GM21447 (cell line): ENCODE measurements at regions not wholly inside any gene's neighbourhood (a gene's known extent, or its start where the extent isn't known, plus 50 kb on each side); places are given as distances from the start of the nearest gene placed in this dataset.
A peak's percentile ranks its signal among the peaks of the same experiment; 100 is the strongest.
"Not testable (repeated sequence)": the region's sequence is repeated elsewhere in the genome, so short reads cannot be mapped to it uniquely, and the experiment has no call there.

Experiments
- ATAC-seq: cut with Tn5 transposase; IDR thresholded peaks from one replicate; pipeline ENCODE4 v1.9.1; 2021; ENCODE audit not compliant: unreplicated experiment

DNA sequence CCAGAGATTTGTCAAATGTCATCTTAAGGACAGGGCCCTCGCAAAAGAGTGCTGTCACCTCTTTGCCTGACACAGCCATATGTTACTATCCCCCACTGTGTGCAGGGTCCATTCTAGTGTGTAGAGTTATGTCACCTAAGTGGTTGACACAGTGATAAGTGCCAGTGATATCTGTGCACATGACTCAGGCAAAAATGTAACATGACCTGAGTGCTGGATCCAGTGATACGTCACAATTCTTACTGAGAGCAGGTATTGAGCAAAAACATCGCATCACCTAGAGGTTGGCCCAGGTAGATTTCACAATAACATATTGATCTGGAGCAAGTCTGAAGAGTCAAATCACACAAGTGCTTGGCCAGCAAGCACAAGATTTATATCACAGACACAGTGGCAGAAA, 100.5 kb upstream of the BPY2 start:
- not testable (repeated sequence) for ATAC-seq

DNA sequence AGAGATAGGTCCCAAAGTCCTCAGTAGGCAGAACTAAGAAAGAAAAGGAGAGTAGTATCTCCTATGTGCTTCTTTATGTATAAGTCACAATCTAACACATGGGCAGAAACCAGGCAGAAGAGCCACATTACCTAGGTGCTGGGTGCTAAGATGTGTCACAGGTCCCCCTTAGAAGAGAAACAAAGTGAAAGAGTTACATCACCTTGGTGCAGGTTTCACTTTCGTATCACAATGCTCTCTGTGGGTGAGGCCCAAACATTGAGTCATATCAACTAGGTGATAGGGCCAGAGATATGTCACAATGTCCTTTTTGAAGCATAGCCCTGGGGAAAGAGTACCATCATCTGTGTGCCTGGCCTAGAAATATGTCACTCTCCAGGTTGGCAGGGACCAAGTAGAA, 96.1 kb upstream of the BPY2 start:
- ATAC-seq: peak; percentile 99

DNA sequence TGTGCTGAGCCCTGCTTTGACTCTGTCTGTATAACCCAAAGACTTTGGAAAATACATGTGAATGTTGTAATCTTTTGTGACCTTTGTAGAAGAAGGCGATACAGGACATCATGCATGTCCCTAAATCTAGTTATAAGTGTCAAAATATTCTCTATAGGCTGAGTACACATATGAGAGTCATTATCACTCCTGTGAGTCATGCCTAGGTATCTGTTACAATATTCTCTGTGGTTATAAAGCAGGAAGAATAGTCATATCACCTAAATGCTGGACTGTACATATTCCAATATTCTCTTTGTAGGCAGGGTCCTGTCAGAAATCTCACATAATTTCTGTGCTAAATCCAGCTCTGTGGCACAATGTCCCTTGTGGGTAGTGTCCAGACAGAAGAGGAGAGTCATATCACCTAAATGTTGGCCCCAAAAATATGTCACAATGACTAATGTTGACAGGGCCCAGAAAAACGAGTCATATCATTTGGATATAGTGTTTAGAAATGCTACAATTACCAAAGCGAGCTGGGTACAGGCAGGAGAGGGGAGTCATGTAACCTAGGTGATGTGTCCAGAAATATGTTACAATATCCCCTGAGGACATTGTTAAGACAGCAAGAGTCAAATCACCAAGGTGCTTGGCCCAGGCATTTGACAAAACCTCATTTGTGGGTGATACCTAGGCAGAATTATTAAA, 80.4 kb upstream of the BPY2 start:
- ATAC-seq: not testable (repeated sequence)

DNA sequence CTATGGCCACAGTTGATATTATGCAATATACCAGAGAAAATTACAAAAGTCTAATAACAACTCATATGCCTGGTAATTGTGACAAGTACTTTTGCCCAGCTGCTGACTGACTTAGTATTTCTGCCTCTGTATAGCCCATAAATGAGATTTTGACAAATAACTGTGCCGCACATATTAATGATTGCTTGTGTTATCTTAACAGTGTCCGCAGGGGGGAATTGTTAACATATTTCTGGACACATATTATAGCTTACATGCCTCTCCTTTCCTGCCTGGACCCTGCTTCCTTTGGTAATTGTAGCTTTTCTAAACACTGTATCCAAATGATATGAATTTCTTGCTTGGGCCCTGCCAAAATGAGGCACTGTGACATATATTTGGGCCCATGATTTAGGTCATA, 69.0 kb upstream of the BPY2 start:
- not testable (repeated sequence) for ATAC-seq

DNA sequence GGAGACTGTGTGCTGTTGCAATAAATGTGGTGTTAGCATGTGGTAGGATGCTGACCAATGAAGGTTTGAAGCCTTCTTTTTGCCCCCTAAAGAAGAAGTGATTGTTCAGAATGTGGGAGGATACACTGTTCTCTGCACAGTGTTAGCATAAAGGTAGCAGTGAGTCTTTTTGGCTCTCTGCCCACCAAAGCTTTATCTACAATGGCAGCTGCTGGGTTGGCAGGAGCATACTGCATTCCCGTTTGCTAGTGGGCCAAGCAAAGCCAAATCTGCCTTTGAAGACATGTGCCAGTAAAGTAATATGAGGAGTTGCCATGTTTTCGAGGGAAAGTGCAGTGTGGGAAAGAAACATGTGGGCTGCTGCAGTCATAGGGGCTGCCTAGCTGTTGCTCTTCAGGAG, 56.4 kb upstream of the BPY2 start:
- not testable (repeated sequence) for ATAC-seq

DNA sequence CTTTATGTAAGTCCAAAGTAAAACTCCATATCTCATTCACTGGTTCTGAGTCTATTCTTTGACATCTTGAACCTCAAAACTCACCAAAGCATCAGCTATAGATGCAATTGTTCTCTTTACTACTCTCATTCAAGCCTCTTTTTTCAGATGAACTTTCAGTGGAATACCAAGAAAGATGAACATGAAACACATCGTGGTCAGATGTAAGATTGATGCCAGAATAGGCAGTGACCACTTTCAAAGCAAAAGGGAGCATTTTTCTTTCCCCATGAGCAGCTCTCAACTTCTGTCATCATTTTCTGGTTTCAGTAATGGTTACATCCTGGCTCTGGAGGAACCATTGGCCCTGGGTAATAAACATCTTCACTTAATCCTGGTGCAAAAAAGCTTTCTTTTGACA, 50.6 kb upstream of the BPY2 start:
- not testable (repeated sequence) for ATAC-seq
